Rectal smooth muscle tissue (tissue), 1 donor: ENCODE measurements at regions not wholly inside any gene's neighbourhood (a gene's known extent, or its start where the extent isn't known, plus 50 kb on each side); places are given as distances from the start of the nearest gene placed in this dataset.

Source experiments
- H3K27ac ChIP-seq: one replicate; pipeline ENCODE4 v1.7.0; 2013; ENCODE audit warnings: low read depth, low read length, inconsistent platforms
- H3K27me3 ChIP-seq: one replicate; pipeline ENCODE4 v1.7.0; 2013; ENCODE audit warnings: low read length; ENCODE audit not compliant: control insufficient read depth, insufficient read depth
- H3K36me3 ChIP-seq: one replicate; pipeline ENCODE4 v1.7.0; 2013; ENCODE audit warnings: low read length; ENCODE audit not compliant: control insufficient read depth, insufficient read depth
- H3K4me1 ChIP-seq: one replicate; pipeline ENCODE4 v1.7.0; 2013; ENCODE audit warnings: low read length; ENCODE audit not compliant: control insufficient read depth, insufficient read depth
- H3K4me3 ChIP-seq: one replicate; pipeline ENCODE4 v1.7.0; 2013; ENCODE audit warnings: low read length
- H3K9ac ChIP-seq: one replicate; pipeline ENCODE4 v1.7.0; 2013; ENCODE audit warnings: low read length

DNA sequence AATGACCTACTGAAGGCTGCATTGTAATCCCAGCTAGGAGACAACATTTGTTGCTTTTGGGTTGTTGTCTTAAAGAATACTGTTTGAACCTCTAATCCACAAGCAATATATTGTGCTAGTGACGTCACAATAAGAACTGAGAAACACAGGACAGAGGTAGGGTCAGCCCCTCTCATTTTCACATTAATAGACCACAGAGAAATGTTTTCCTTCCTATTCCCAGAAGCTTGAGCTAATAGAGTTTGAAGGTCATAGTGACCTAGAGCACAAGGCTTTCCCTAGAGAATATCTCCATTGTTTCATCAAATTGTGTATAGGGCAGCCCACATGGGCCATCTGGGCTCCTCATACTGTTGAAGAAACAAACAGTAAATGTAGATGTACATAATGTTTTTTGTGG is 300.9 kb upstream of the AKR1E2 start:
- H3K4me3 ChIP-seq = no peak overlapping the region
- H3K27ac ChIP-seq = no peak overlapping the region
- no peaks in the 10 kb centered on the region for H3K36me3 ChIP-seq
- H3K9ac ChIP-seq = no peak overlapping the region
- no peaks in the 10 kb centered on the region for H3K4me1 ChIP-seq
- H3K27me3 ChIP-seq = no peaks in the 10 kb centered on the region

GRCh38 chr10:4522296-4523000 is 303.6 kb upstream of the AKR1E2 start:
- Histone ChIP-seq H3K27me3 (no peaks in the 10 kb centered on the region), H3K4me1 (no peaks in the 10 kb centered on the region), H3K4me3 (no peak overlapping the region), H3K27ac (no peak overlapping the region), H3K9ac (no peak overlapping the region), H3K36me3 (no peaks in the 10 kb centered on the region)

- Histone ChIP-seq H3K9ac (no peak overlapping the region), H3K27ac (no peak overlapping the region), H3K4me3 (no peak overlapping the region), H3K4me1 (no peaks in the 10 kb centered on the region), H3K36me3 (no peaks in the 10 kb centered on the region), H3K27me3 (no peaks in the 10 kb centered on the region)
Observed at GRCh38 chr10:4519658-4520402, 306.2 kb upstream of the AKR1E2 start.

DNA sequence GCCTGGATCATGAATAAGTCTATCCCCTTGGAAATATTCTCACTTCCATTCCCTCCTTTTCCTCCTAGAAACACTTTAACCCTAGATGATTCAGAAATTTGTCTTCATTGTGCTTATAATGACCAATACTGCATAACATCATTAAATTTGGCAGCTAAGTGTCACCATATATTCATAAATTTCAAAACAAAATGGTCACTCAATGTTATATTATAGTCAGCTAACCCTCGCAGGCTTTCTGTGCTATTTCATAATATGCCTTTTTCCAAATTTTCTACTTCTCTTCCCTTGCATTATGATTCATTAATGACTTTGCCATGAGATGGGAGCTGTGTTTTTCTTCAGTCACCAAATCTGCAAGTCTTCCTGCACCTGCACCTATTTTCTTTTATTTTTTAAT is 308.3 kb upstream of the AKR1E2 start:
- peaks cover 3% of the 10 kb centered on the region for H3K4me1 ChIP-seq
- no peak overlapping the region for H3K9ac ChIP-seq
- H3K4me3 ChIP-seq = no peak overlapping the region
- H3K36me3 ChIP-seq = no peaks in the 10 kb centered on the region
- H3K27me3 ChIP-seq = no peaks in the 10 kb centered on the region
- no peak overlapping the region for H3K27ac ChIP-seq

DNA sequence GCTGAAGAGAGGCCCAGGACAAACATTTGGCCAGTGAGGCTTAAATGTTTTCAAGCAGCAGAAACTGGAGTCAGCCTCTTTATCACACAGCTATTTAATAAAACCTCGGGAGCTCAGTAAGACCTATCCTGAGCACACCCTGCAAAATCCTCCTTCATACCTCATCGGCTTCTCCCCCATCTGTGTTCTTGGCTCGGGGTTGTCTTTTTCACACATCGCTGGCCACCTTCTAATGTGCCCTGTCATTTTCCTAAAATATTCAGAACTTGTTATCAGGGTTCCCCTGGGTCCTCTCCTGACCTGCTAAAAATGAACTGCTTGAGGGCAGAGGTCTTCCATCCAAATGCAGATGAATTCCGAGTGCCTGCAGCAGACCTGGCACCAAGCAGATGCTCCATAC is 310.3 kb upstream of the AKR1E2 start:
- Histone ChIP-seq H3K4me1 (peaks cover 3% of the 10 kb centered on the region), H3K27ac (no peak overlapping the region), H3K36me3 (no peaks in the 10 kb centered on the region), H3K27me3 (no peaks in the 10 kb centered on the region), H3K4me3 (no peak overlapping the region), H3K9ac (no peak overlapping the region)

DNA sequence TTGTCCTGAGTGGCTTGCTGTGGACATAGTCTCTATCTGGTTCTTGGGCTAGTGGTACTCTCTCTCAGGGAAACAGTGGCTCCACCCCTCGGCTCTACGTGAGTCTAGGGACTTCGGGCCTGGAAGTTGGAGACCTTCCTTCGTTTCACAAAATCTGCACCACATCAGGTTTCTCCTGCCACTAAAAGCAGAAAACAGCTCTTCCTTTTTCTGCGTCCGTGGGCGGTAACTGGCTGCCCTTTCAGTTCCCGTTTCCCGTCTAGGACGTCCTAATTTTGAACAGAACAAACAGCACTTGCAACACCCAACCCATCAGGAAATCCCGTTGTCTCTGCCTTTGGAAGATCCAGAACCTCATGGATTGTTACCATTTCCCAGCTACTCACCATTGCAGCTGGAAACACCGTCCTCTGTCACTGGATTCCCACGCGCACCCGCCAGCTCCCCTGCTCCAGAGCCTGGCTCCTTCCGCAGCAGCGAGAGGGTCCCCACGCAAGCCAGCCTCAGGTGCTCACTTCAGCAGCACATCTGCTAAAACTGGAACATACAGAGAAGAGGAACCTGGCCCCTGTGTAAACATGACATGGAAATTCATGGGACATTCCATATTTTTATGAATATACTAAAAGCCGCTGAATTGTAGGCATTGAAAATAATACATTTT is 311.4 kb upstream of the AKR1E2 start:
- Histone ChIP-seq H3K36me3 (no peaks in the 10 kb centered on the region), H3K4me3 (no peak overlapping the region), H3K27me3 (no peaks in the 10 kb centered on the region), H3K9ac (no peak overlapping the region), H3K4me1 (peaks cover 3% of the 10 kb centered on the region), H3K27ac (no peak overlapping the region)

- Histone ChIP-seq H3K9ac (no peak overlapping the region), H3K27ac (no peak overlapping the region), H3K36me3 (no peaks in the 10 kb centered on the region), H3K4me1 (peaks cover 3% of the 10 kb centered on the region), H3K27me3 (no peaks in the 10 kb centered on the region), H3K4me3 (no peak overlapping the region)
Observed at GRCh38 chr10:4512671-4513240, 313.3 kb upstream of the AKR1E2 start.

DNA sequence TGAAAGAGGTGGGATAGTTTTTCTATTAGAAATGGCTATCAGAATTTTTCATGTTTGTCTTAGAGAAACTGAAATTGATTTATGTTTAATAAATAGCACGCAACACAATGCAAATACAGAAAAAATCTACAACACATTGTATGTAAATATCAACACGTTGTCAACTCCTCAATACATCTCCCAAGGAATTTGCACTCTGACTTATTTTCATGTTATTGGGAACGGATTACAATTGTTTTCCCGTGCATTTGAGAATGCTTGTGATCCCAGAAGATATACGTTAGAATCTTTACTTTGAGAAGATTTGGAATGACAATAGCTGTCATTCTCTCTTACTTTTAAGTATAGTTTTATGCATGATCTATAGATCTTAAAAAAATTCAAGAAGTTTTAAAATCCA is 313.8 kb upstream of the AKR1E2 start:
- Histone ChIP-seq H3K36me3 (no peaks in the 10 kb centered on the region), H3K27ac (no peak overlapping the region), H3K27me3 (no peaks in the 10 kb centered on the region), H3K4me3 (no peak overlapping the region), H3K9ac (no peak overlapping the region), H3K4me1 (peaks cover 3% of the 10 kb centered on the region)

GRCh38 chr10:4511509-4511908 is 314.5 kb upstream of the AKR1E2 start:
- no peak overlapping the region for H3K4me3 ChIP-seq
- H3K27ac ChIP-seq = no peak overlapping the region
- no peak overlapping the region for H3K9ac ChIP-seq
- H3K4me1 ChIP-seq = peaks cover 3% of the 10 kb centered on the region
- no peaks in the 10 kb centered on the region for H3K27me3 ChIP-seq
- H3K36me3 ChIP-seq = no peaks in the 10 kb centered on the region

DNA sequence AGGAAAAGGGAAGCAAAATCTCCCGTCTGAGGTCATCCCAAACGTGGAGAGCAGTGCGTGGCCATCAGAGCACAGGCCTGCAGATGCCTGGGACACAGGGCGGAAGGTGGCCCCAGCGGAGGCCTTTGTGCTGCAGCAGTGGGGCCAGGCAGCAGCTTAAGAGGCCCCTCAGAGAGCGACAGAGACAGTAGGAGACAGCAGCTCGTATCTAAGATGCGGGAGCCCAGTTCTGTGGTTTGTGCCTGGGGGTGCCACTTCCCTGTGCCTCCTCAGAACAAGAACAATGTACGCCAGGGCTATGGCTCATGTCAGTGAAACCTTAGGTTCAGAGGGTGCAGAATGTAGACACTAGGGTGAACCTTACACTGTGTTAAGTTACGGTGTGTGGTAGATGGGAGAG is 316.6 kb upstream of the AKR1E2 start:
- H3K36me3 ChIP-seq = no peaks in the 10 kb centered on the region
- no peak overlapping the region for H3K4me3 ChIP-seq
- H3K27ac ChIP-seq = no peak overlapping the region
- no peaks in the 10 kb centered on the region for H3K27me3 ChIP-seq
- peaks cover 3% of the 10 kb centered on the region for H3K4me1 ChIP-seq
- no peak overlapping the region for H3K9ac ChIP-seq

DNA sequence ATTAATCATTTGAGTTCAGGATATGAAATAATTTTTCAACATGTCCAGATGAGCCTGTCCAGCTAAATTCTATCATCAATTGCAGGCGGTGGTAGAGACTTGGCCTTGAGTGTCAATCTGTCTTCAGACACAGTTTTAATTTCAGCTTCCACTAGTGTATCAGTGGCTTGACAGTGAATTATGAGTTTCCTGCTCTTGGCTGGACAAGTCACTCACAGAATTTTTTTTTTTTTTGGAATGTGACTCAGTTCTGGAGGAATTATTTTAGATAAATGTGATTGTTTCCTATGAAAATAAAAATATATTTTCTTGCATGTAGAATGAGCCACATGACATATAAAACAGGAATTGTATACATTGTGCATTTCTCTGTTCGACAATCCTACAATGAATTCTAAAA is 319.9 kb upstream of the AKR1E2 start:
- no peak overlapping the region for H3K4me3 ChIP-seq
- no peak overlapping the region for H3K27ac ChIP-seq
- H3K4me1 ChIP-seq = no peaks in the 10 kb centered on the region
- H3K27me3 ChIP-seq = no peaks in the 10 kb centered on the region
- H3K36me3 ChIP-seq = no peaks in the 10 kb centered on the region
- no peak overlapping the region for H3K9ac ChIP-seq

- Histone ChIP-seq H3K27me3 (no peaks in the 10 kb centered on the region), H3K4me1 (no peaks in the 10 kb centered on the region), H3K27ac (no peak overlapping the region), H3K9ac (no peak overlapping the region), H3K4me3 (no peak overlapping the region), H3K36me3 (no peaks in the 10 kb centered on the region)
Observed at GRCh38 chr10:4504550-4504949, 321.5 kb upstream of the AKR1E2 start.
